HG02759 (cell line): ENCODE measurements at regions not wholly inside any gene's neighbourhood (a gene's known extent, or its start where the extent isn't known, plus 50 kb on each side); places are given as distances from the start of the nearest gene placed in this dataset.
"Not testable (repeated sequence)": the region's sequence is repeated elsewhere in the genome, so short reads cannot be mapped to it uniquely, and the experiment has no call there.

Experiments used
- ATAC-seq: cut with Tn5 transposase; IDR thresholded peaks from one replicate; pipeline ENCODE4 v1.9.1; 2021; ENCODE audit warnings: mild to moderate bottlenecking, moderate library complexity; ENCODE audit not compliant: unreplicated experiment

GRCh38 chr14:81584495-81584894, 50.8 kb upstream of the SEL1L start:
- ATAC-seq = no peak

GRCh38 chr14:81589381-81590065, 55.9 kb upstream of the SEL1L start:
- peak; percentile 54 for ATAC-seq

GRCh38 chr14:81591266-81591665, 57.6 kb upstream of the SEL1L start:
- no peak for ATAC-seq

- no peak for ATAC-seq
These were observed 60.4 kb upstream of the SEL1L start for GRCh38 chr14:81594012-81594411.

- no peak for ATAC-seq
These were observed 72.0 kb upstream of the SEL1L start for GRCh38 chr14:81605660-81606059.

- ATAC-seq = no peak
These were observed 79.8 kb upstream of the SEL1L start for GRCh38 chr14:81613341-81614045.

- ATAC-seq = not testable (repeated sequence)
These were observed 80.6 kb upstream of the SEL1L start for GRCh38 chr14:81614302-81614701.

GRCh38 chr14:81618695-81619094, 85.0 kb upstream of the SEL1L start:
- no peak for ATAC-seq

GRCh38 chr14:81619816-81620215, 86.2 kb upstream of the SEL1L start:
- ATAC-seq = no peak

- ATAC-seq = not testable (repeated sequence)
These were observed 90.2 kb upstream of the SEL1L start for GRCh38 chr14:81623771-81624396.

GRCh38 chr14:81625343-81625742, 91.7 kb upstream of the SEL1L start:
- no peak for ATAC-seq

- ATAC-seq = no peak
These were observed 98.5 kb upstream of the SEL1L start for GRCh38 chr14:81632157-81632556.

GRCh38 chr14:81633496-81633895, 99.8 kb upstream of the SEL1L start:
- ATAC-seq = no peak

GRCh38 chr14:81637639-81638038, 104.0 kb upstream of the SEL1L start:
- ATAC-seq = no peak

- ATAC-seq = no peak
These were observed 105.1 kb upstream of the SEL1L start for GRCh38 chr14:81638656-81639280.

- ATAC-seq = no peak
These were observed 120.0 kb upstream of the SEL1L start for GRCh38 chr14:81653626-81654025.

GRCh38 chr14:81655423-81656314, 122.0 kb upstream of the SEL1L start:
- no peak for ATAC-seq

- ATAC-seq = no peak
These were observed 123.2 kb upstream of the SEL1L start for GRCh38 chr14:81656811-81657210.

- ATAC-seq = no peak
These were observed 128.4 kb upstream of the SEL1L start for GRCh38 chr14:81662066-81662465.

GRCh38 chr14:81662570-81663197, 129.0 kb upstream of the SEL1L start:
- no peak for ATAC-seq
